ENCODE measurements at regions not wholly inside any gene's neighbourhood (a gene's known extent, or its start where the extent isn't known, plus 50 kb on each side); places are given as distances from the start of the nearest gene placed in this dataset.
A peak's percentile ranks its signal among the peaks of the same experiment; 100 is the strongest.

DNA sequence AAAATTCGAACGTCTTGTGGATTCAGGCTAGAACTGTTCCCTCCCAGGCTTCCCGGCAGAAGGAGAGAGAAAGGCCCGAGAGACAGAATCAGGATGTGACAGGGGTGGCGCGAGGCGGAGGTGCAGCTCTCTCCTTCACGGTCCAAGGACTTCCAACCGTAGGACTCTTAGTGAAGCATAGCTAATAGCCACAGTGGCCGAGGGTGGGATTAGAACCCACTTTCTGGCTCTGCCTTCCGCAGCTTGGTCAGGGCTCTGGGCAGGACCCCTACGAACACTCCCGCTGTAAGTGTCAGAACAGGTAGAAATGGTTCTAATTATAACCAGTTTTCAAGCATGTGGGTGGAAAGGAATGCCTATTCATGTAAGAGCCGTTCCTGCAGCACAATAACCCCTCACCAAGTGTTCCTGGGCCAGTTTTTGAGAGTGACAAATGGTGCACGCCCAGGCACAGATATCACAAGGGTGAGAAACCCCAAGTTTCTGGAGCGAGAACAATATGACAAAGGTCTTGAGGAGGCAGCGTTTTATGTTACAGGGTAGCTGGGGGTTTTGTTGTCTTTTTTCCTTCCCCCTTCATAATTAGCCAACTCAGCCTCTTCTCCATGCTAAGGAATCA, 86.4 kb downstream of the SYF2 start:
- TF ChIP-seq, protein P1, sequence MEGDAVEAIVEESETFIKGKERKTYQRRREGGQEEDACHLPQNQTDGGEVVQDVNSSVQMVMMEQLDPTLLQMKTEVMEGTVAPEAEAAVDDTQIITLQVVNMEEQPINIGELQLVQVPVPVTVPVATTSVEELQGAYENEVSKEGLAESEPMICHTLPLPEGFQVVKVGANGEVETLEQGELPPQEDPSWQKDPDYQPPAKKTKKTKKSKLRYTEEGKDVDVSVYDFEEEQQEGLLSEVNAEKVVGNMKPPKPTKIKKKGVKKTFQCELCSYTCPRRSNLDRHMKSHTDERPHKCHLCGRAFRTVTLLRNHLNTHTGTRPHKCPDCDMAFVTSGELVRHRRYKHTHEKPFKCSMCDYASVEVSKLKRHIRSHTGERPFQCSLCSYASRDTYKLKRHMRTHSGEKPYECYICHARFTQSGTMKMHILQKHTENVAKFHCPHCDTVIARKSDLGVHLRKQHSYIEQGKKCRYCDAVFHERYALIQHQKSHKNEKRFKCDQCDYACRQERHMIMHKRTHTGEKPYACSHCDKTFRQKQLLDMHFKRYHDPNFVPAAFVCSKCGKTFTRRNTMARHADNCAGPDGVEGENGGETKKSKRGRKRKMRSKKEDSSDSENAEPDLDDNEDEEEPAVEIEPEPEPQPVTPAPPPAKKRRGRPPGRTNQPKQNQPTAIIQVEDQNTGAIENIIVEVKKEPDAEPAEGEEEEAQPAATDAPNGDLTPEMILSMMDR (IDR thresholded peaks at IDR 0.05; ENCODE audit: low read depth, low read length, missing control alignments): no peak
- no peak overlapping the region for H3K4me3 ChIP-seq (replicated peaks; ENCODE audit: low read depth, low read length)
- DNase-seq (ENCODE audit: extremely low read depth, low read depth): no peak

DNA sequence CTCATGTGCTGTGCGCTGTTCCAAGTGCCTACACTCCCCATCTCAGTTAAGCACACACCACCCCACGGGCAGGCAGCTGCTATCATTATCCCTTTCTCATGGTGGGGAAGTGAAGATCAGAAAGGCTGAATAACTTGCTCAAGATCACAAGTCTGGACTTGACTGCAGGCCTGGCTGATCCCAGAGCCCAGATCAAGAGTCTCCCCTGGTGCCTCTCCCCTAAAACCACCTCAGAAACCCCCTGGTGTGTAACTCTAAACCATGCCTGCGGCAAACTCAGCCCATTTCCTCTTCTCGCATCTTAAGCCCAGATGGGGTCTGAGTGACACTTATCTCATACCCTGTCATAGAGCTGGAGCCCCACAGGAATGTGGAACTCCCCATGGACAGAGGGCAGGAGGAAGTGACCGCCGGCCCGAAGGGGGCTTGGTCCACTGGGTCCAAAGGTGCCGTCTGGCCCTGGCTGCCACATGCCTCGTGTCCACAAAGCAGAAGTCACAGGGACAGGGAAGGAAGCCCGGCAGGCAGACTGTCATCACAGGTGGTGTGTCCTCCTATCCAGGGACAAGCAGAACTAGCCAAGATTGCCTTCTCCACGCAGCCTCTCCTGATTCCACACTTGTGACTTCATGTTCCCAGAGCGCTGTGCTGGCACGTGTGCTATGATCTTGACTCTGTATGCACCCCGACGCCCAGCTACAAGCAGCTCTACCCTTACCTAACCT, 92.1 kb downstream of the SYF2 start:
- no peak overlapping the region for H3K4me3 ChIP-seq (replicated peaks; ENCODE audit: low read depth, low read length)
- peak; percentile 31 for DNase-seq (ENCODE audit: extremely low read depth, low read depth)
- TF ChIP-seq, protein P1 (IDR thresholded peaks at IDR 0.05; ENCODE audit: low read depth, low read length, missing control alignments): no peak

DNA sequence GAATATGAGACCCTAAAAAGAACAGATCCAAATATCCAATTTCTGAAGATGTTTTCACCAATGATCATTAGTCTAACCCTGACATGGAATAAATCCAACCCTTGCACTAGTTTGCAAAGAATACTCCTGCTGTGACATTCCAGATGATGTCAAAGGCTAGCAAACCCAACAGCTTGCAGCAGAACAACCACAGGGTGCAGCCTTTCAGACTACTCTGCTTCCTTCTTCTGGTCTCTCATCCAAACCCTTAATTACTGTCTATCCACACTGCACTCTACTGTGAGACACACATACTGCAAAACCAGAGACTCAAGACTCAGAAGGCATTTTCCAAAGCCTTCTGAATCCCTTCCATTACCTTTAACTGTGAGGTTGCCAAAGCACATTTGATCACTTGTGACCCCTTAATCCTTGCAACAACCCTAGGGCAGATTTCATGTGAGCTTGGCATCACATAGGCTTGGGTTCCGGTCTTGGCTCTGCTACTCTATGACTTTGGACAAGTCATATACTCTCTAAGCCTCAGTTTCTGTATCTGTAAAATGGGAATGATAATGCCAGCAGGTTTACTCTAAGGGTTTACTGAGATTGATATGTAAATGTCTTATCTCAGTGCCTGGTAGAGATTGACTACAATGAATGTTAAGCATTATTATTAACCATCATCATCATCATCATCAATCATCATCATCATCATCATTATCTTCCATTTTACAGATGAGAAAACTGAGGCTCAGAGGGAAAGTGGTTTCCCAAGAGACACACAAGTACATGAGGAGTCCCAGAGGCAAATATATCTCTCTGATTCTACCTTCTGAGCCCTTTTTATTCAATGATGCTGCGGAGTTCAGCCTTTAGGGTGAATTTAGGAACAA, 94.5 kb downstream of the SYF2 start:
- no peak overlapping the region for H3K4me3 ChIP-seq (replicated peaks; ENCODE audit: low read depth, low read length)
- no peak for DNase-seq (ENCODE audit: extremely low read depth, low read depth)
- TF ChIP-seq, protein P1 (IDR thresholded peaks at IDR 0.05; ENCODE audit: low read depth, low read length, missing control alignments): no peak

DNA sequence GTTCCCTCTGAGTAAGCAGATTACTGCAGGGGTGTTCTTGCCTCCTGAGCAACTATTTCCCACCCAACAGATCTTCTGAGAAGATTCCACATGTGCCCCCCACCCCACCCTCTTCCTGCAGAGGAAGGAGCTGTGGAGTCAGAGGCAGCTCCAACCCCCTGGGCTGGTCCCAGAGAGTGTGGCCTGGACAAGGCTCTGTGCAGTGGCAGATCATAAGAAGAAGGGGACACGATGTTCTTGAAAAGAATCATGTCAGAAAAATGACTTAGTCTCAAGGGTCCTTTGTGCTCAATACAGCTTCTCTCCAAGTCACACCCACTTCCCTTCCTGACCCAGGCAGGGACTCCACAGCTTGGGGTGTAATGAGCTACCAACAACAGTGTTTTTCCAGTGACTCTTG, 95.2 kb downstream of the SYF2 start:
- DNase-seq (ENCODE audit: extremely low read depth, low read depth): no peak
- TF ChIP-seq, protein P1 (IDR thresholded peaks at IDR 0.05; ENCODE audit: low read depth, low read length, missing control alignments): no peak
- H3K4me3 ChIP-seq (replicated peaks; ENCODE audit: low read depth, low read length): no peak overlapping the region

DNA sequence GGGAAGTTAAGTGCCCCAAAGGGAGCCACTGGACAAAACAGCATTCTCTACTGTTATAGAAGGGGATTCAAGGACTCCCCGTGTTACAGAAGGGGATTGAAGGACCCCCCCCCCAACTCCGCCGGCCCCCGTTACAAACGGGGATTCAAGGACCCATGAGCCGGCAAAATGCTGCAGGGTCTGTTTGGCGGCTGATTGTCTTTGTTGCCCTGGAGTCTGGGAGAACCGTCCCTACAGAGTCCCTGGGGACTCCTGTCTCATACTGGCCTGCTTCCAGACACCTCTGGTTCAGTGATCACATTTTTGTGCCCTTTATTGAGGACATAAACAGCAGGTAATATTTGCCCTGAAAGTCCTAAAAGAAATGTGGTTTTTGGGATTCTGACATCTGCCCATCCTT, 96.4 kb downstream of the SYF2 start:
- TF ChIP-seq, protein P1 (IDR thresholded peaks at IDR 0.05; ENCODE audit: low read depth, low read length, missing control alignments): no peak
- H3K4me3 ChIP-seq (replicated peaks; ENCODE audit: low read depth, low read length): no peak overlapping the region
- DNase-seq (ENCODE audit: extremely low read depth, low read depth): no peak

DNA sequence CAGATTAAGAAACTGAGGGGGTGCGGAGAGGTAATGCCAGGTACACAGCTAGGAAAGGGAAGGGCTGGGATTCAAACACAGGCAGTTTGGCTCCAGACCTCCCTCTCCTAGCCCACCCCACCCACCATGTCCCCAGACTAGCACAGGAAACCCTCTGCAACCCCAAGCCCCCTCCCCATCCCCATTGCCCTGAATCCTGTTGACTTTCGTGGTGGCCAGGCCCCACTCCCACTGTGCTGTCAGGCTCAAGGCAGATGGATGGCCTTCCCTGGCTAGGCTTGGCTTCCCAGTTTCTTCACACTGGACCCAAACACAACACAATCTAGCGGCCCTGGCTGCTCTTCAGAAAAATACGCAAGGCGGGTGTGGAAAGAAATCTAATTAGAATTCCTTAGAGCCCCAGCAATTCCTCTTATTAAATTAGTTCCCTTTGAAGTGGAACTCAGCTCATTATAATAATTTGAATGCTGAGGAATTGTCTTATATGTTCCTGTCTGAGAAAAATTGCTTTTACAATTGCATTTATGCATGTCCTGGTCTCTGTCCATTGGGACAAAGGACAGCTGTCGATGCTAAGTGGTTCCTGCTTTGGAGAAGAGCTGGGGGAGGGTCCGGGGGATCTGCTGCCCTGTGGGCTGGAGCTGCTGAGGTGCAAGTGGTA, 97.4 kb downstream of the SYF2 start:
- no peak overlapping the region for H3K4me3 ChIP-seq (replicated peaks; ENCODE audit: low read depth, low read length)
- TF ChIP-seq, protein P1 (IDR thresholded peaks at IDR 0.05; ENCODE audit: low read depth, low read length, missing control alignments): no peak
- DNase-seq (ENCODE audit: extremely low read depth, low read depth): no peak
